T-helper 1 cell treated with Interleukin-12 subunit alpha and Interleukin-12 subunit beta and Interleukin-4 antibody, amounts not matched to agents 30 ng/mL and 1 ng/mL, for 36 hours (primary cell): ENCODE measurements at regions not wholly inside any gene's neighbourhood (a gene's known extent, or its start where the extent isn't known, plus 50 kb on each side); places are given as distances from the start of the nearest gene placed in this dataset.
"Not testable (repeated sequence)": the region's sequence is repeated elsewhere in the genome, so short reads cannot be mapped to it uniquely, and the experiment has no call there.

ENCODE experiments used
- intact Hi-C: fragments of 100-400 bp; cut with micrococcal nuclease; formaldehyde crosslinking; loops from one replicate; pipeline ENCODE4 v1.15.1; 2024

DNA sequence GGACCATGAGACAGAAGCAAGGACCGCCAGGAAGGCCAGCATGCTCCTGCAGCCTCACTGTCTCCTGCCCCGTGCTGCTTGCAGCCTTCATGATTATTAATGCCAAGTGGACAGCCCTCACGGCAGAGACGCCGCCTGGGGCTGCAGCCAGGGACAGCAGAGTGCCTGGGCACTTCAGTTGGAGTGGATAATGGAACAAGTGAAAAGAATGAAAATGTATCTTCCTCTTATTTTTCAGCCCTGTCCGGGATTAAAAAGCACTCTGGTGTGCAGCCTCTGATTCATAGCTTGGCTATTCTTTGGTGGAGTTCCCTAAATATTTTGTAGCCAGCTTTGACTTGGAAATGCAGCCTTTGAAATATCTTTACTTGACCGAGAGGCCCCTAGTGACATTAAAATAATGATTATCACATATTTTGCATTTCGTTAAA lies 1404.2 kb downstream of the BRD1 start:
- intact Hi-C loops = no loop called here

DNA sequence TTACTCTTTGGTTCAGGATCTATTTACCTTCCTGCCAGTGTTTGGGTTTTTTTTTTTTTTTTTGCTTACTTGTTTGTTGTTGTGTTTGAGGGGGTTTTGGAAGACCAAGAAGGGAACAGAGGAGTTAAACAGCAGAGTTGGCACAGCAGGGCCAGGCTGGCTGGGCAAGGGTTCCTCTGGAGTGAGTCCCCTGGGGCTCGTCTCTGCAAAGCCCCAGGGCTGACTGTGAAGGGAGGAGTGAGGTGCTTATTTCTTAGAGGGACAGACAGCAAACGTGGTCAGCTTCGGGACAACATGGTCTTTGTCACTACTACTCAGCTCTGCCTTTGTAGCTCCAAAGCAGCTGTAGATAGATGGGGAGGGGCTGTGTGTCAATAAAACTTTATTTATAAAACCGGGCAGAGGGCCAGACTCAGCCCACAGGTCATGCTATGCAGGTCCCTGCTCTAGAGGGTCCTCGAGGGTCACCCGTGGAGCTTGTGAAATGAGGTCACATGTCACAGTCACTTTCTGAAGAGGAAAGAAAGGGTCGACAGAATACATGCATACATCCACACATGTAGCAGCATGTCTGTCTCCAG lies 1404.7 kb downstream of the BRD1 start:
- intact Hi-C loops = no loop called here

DNA sequence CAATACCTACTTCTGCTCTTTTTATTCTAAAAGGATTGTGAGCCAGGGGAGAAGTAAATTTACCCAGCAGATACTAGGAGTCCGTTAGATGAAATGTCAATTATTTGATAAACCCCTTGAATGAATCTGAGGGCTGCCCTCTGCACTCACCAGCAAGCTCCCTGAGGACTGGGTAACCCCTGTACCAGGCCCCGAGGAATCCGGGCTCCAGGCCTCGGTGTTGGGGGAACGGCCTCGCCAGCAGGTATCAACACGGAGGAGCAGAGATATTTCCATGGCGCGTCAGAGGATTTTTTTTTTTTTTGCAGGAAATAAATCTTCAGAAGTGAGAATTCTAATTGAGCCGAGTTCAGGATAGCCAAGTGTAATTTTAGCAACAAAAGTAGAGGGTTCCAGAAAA lies 1408.8 kb downstream of the BRD1 start:
- intact Hi-C loops = no loop called here

DNA sequence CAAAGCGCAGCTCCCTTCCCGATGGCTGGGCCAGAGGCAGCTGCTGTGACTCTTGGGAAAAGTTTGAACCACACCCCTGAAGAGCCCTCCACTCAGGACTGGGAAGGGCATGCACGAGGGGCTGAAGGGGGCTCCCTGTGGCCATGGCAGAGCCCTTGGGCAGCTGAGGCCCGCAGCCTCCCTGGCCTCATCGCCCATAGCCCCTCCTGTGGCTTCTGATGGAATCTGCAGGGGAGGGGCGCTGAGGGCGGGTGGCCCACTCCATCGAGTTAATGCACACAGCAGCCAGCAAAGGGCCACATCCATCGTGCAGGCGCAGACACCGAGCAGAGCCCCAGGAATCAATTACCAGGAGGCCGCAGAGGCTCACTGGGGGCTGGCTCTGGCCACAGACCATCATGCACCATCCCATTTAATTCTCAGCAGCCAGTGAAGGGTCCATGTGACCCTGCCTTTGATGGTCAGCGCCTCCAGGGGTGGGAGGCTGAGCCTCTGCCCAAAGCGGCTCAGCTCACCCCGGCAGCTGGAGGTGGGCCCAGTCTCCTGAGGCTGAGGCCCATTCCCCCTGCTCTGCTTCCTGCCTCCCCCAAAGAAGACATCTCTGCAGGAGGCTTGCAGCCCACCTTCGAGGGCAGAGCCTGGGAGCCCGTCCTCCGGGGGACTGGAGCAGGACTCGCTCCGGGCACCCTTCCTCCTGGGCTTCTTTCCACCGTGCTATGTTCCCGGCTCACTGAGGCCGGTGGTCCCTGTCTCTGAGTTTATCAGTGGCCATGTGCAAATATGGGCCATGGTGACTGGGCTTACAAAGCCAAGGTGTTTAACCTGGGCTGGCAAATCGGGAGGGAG lies 1410.2 kb downstream of the BRD1 start:
- intact Hi-C loops = no loop called here

DNA sequence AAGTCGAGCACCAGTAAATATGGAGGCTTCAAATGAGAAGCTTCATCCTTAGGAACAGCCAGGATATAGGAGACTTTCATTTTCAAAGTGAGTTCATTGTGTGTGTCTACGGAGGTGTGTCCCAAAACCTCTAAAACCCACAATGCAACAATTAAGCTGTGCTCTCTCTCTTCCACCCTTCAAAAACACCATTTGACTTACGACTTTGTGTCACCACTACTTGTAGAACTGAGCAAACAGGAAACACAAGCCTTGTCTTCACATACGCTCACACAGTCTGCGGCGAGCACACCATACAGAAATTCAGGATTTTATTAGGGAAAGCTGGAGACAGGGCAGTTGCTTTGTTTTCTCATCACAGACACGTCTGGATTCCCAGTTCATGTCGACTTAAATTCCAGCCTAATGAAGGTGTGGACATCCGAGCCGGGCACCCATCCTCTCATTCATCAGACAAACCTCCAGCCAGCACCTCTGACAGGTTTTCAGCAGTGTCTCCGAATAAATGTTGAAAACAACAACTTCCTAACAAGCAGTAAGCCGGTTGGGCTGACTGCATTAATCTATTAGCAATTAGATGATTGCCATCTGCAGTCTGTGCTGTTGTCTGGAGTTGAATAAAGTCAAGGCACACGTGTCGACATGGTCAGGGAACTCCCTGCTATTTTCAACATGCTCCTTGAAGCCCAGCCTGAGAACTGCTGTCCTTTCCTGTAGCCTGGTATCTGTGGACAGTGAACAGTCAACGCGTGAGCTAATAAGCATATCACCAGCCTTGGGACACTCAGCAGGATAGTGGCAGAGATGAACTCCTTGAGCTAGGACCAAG lies 1411.1 kb downstream of the BRD1 start:
- intact Hi-C loops = no loop called here

DNA sequence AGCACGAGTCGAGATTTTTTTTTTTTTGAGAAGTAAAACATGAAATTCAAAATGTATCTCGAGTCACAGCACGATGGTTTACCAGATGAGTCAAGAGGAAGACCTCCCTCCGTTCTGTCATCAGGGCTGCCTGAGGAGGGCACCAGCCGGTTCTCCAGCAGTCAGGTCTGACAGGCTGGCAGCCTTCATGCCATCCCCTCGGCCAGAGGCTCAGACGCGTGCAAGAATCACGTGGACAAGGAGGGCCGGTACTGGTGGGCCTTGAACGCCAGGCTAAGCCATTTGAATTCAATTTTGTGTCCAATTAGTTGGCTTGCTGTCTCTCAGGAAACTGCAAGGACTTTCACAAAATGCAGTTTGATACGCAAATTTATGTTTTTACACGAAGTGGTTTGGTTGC lies 1412.2 kb downstream of the BRD1 start:
- intact Hi-C loops = no loop called here

DNA sequence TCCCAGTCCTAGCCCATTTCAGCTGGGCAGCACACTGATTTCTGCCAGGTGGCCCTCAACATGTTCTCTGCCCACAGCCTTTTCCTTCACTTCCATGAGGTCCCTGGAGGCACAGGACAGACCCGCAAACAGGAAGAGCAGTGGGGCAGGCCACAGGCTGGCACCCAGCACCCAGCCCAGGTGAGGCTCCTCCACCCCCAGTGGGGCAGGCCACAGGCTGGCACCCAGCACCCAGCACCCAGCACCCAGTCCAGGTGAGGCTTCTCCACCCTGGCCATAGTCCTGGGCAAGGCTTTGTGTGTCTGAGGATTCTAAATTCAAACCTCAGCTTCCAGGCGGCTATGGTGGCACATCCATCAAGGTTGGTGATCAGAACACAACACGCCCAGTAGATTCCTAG lies 1413.0 kb downstream of the BRD1 start:
- intact Hi-C loops = no loop called here

DNA sequence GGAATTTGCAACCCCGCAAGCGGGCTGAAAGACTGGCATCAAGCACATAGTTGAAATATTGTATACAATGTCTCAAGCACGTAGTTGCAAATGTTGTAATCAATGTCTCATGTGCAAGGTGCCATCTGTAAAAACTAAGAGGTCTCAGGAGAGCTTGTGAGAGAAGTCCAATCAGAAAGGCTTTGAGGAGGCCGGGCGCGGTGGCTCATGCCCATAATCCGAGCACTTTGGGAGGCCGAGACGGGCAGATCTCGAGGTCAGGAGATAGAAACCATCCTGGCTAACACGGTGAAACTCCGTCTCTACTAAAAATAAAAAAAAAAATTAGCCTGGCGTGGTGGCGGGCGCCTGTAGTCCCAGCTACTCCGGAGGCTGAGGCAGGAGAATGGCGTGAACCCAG lies 1414.7 kb downstream of the BRD1 start:
- intact Hi-C loops = not testable (repeated sequence)

DNA sequence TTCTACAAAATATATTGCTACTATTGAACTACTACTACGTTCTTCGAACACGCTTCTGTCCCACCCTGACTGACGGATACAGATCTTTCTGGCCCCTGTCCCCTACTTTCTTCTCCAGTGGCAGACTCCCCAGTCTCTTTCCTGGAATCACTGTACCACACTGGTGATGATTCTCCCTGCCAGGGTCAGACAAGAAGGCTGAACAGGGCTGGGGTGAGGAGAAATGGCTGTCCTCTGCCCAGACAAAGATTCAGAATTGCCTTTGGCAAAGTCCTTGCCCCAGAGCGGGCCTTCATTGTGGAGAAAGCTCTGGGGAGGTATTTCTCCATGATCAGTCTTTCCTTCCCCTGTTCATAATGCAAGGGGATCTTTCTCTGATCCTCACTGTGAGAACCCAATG lies 1417.1 kb downstream of the BRD1 start:
- intact Hi-C loops = no loop called here

DNA sequence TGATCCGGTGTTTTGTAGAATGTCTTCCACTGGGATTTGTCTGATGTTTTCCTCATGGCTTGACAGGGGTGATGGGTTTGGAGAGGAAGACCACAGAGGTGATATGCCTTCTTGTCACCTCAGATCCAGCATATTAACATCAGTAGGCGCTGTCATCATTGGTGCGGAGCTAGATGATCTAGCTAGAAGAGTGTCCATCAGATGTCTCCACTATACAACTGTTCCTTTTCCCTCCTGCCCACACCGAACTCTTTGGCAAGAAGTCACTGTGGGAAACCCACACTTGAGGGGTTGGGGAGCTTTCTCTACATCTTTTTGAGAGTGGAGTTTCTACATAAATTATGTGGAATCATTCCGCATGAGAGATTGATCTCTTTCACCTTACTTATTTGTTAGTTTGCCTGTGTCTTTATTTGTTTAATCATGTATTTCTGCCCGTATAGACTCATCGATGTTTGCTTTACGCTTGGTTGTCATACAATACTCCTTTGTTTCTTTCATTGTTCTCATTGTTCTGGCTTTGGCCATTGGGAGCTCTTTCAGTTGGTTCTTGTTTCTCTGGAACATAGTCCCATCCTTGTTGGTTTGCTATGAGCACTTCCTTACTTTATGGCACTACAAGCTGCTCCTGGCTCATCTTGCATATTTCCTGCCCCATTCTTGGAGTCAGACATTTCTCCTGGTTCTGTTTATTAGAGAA lies 1420.3 kb downstream of the BRD1 start:
- intact Hi-C loops = no loop called here

DNA sequence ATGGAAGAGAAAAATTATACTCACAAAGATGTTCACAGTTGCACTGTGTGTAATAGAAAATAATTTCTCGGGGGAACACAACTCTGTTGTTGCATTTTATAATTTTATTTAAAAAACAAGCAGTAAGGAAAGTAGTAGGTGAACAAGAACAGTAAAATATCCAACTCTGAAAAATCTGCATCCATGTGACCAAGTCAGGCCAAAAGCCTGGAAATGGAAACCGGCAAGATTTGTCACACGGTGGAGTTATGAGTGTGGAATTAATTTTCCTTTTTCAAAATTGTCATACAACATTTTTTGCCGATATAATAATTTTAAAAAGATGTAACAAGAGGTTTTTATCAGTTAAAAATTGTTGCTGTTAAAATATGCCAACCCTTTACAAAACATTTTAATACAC lies 1421.5 kb downstream of the BRD1 start:
- intact Hi-C loops = no loop called here

DNA sequence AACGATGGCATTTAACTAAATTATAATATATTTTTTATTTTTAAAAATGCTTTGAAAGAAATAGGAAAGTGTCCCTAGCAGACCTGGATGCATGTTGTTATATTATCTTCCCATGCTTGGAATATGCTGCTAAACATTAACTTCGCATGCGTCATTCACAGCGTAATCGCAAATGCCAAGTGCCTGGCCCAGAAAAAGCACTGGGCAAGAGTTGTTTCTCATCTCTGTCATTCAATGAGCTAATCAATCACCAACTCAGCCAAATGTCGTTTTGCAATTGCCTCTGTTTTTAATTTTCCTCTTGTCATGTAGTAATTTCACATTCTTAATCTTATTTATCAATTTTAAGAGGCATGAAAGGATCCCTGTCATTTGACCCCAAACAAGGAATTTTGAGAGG lies 1421.9 kb downstream of the BRD1 start:
- intact Hi-C loops = no loop called here

DNA sequence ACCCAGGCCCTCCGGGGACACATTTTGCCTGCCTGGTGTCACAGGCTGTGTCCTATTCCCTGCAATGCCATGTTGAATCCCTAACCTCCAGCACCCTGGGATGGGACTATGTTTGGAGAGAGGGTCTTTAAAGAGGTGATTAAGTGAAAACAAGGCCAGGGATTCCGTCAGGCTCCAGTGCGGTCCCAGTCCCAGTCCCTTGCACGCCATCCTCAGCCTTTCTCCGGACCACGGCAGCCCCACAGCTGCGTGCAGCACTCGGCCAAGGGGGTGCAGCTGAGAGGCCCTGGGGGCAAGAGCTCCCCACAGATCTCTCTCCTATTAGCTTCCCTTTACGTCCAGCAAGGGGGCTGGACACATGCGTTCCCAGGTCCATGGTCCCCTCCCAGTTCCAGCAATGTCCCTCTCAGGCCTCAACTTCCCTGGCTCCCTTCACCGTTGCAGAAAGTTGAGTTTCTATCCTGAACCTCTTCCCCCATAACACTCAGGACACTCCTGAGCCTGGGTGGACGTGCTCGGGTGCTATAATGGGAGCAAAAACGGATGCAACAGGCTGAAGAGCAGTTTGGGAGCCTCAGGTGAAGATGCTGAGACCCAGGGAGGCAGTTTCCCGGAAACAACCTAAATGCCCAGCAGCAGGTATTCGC lies 1422.7 kb downstream of the BRD1 start:
- intact Hi-C loops = no loop called here

DNA sequence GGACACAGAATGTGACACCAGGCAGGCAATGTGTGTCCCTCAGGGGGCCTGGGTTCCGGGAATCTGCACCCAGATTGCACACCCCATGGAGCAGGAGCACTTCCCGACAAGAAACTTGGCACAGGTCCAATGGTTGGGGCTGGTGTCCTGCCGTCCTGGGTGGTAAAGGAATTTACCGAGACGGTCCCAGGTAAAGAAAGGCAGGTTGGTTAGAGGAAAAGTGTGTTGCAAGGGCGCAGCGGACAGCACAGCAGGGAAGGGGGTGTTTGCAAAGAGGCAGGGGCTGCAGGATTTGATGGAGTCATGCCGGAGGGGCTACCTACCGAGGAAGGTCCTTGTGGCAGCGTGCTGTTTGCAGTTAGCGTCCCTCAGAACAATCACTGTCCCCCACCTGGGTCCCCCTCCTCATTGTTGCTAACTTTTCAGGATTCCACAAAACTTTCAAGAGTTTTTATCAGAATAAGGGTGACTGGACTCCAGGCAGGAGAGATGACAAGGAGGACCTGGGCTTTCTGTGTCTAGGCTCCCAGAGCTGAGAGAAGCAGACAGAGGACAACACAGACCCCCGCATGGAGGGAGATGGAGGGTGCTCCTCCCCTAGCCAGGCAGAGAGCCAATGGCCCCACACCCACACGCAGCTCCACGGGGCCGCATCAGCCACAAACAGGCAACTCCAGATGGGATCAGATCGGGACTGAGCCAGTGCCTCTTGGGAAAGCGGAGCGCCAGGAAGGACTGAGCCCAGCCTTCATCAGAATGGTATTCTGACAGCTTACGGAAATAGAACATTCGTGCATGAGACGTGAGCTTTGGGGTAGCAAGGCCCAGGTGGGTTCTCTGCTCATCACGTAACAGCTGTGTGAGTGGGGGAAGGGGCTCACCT lies 1423.9 kb downstream of the BRD1 start:
- intact Hi-C loops = no loop called here

DNA sequence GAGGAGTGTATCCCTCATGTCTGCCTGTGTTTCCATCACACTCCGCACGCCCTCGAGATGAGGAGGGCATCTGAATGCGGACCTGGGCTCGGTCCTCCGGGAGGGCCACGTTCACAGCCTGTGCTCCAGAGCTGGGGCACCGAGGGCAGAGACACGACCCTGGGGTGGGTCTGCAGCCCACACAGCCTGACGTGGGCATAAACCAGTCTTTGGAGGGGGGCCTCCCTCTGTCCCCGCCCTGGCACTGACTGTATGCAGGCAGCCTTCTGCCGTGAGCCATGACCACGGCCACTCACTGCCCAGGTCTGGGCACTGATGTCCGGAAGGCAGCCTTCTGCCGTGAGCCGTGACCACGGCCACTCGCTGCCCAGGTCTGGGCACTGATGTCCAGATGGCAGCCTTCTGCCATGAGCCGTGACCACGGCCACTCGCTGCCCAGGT lies 1425.1 kb downstream of the BRD1 start:
- intact Hi-C loops = no loop called here

DNA sequence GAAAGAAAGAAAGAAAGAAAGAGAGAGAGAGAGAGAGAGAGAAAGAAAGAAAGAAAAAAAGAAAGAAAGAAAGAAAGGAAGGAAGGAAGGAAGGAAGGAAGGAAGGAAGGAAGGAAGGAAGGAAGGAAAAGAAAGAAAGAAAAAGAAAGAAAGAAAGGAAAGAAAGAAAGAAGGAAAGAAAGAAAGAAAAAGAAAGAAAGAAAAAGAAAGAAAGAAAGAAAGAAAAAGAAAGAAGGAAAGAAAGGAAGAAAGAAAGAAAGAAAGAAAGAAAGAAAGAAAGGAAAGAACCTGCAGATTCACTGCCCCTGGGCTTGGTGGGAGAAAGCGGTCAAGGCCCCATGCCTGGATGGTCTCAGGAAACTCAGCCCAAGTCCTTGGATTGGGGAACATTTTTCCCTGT lies 1426.2 kb downstream of the BRD1 start:
- intact Hi-C loops = not testable (repeated sequence)

DNA sequence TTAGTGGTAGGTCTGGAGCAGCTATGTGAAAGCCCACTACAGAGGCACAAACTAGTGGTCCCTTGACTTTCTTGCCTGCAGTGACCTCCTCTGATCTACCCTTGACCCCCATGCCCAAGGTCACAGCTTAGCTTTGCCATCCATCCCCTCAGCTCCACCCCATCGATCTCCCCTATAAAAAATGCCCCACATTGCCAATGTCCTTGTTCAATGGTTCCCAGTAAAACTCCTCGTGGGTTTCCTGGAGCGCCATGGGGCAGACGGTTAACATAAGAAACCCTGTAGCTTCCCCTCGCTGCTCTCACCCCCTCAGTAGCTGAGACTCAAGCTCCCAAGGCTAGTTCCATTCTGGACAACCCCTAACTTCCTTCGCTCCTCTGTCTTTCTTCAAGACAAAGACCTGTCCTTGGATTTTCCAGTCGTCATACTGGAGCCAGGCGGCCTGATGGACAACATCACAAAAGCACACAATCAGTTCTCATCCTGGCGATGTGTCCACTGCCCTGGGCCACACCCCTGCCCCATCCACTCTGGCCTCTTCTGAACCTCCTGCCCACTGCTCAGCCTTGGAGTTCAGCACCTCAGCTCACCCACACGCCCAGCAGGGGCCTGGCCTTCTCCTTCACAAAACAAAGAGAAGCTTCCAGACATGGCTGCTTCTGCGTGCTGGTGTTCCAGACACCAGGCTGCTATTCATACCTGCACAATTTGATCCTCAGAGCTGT lies 1429.3 kb downstream of the BRD1 start:
- intact Hi-C loops = no loop called here

DNA sequence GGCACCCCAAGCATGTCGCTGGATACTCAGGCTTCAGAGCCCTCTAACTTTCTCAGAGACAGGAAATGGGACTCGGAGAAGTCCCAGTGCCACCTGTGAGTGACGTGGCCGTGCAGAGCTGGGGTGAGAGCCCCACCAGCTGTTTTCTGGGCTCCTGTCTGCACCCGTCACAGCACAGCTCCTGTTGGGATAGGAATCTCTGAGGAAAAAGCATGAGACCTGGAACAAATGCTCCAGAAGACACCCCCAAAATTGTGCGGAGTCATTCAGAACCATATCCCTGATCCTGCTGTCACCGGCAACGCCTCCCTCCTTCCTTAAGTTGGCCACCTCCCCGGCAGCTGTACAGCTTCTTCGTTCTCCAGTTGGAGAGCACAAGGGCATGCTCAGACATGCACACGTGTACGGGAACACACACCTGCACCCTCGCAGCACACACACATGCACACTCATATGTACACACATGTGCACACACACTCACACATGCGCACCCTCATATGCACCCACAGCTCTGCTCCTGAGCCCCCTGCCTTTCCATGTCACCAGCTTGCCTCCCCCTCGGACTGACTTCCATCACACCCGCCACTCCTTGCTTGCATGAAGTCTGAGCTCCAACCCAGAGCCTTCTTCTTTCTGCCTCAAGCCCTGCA lies 1430.0 kb downstream of the BRD1 start:
- intact Hi-C loops = no loop called here
